GM23248 (cell line): ENCODE measurements at regions not wholly inside any gene's neighbourhood (a gene's known extent, or its start where the extent isn't known, plus 50 kb on each side); places are given as distances from the start of the nearest gene placed in this dataset.

ENCODE experiments used
- DNase-seq: peaks from one replicate; pipeline ENCODE4 v3.0.0-alpha.2; 2015
- H2AFZ ChIP-seq: fragments of 200-600 bp; sonication (generic); 2 replicates; pipeline ENCODE4 v1.6.1; 2016; ENCODE audit warnings: antibody characterized with exemption
- H3F3A ChIP-seq: fragments of 200-600 bp; sonication (generic); 2 replicates; pipeline ENCODE4 v1.6.1; 2016; ENCODE audit warnings: mild to moderate bottlenecking, antibody characterized with exemption, mixed run types; ENCODE audit not compliant: insufficient read depth
- H3K27ac ChIP-seq: fragments of 200-600 bp; sonication (generic); 2 replicates; pipeline ENCODE4 v1.5.1; 2016; ENCODE audit warnings: mild to moderate bottlenecking
- H3K27me3 ChIP-seq: fragments of 200-600 bp; sonication (generic); replicated peaks from 2 replicates; pipeline ENCODE4 v1.6.1; 2016; ENCODE audit warnings: mild to moderate bottlenecking; ENCODE audit not compliant: insufficient read depth
- H3K36me3 ChIP-seq: fragments of 200-600 bp; sonication (generic); 2 replicates; pipeline ENCODE4 v1.6.1; 2016; ENCODE audit warnings: low read depth, mild to moderate bottlenecking
- H3K4me1 ChIP-seq: fragments of 200-600 bp; sonication (generic); 2 replicates; pipeline ENCODE4 v1.6.1; 2016; ENCODE audit warnings: mild to moderate bottlenecking; ENCODE audit not compliant: insufficient read depth
- H3K4me2 ChIP-seq: fragments of 200-600 bp; sonication (generic); one replicate; pipeline ENCODE4 v1.6.1; 2016; ENCODE audit warnings: mild to moderate bottlenecking; ENCODE audit not compliant: unreplicated experiment
- H3K4me3 ChIP-seq: fragments of 200-600 bp; sonication (generic); 2 replicates; pipeline ENCODE4 v1.5.1; 2016; ENCODE audit warnings: mild to moderate bottlenecking
- H3K79me2 ChIP-seq: fragments of 200-600 bp; sonication (generic); 2 replicates; pipeline ENCODE4 v1.6.1; 2016; ENCODE audit warnings: mild to moderate bottlenecking; ENCODE audit not compliant: insufficient read depth
- H3K9ac ChIP-seq: fragments of 200-600 bp; sonication (generic); 2 replicates; pipeline ENCODE4 v1.6.1; 2016; ENCODE audit warnings: mild to moderate bottlenecking
- H3K9me2 ChIP-seq: fragments of 200-600 bp; sonication (generic); 2 replicates; pipeline ENCODE4 v1.6.1; 2016; ENCODE audit warnings: mixed run types, mild to moderate bottlenecking, moderate library complexity; ENCODE audit not compliant: insufficient read depth
- H3K9me3 ChIP-seq: fragments of 200-600 bp; sonication (generic); one replicate; pipeline ENCODE4 v1.6.1; 2017; ENCODE audit warnings: low read depth
- H4K20me1 ChIP-seq: fragments of 200-600 bp; sonication (generic); 2 replicates; pipeline ENCODE4 v1.6.0; 2016; ENCODE audit not compliant: insufficient read depth
- EZH2 ChIP-seq: fragments of 200-600 bp; sonication (generic); IDR thresholded peaks from 2 replicates; pipeline ENCODE4 v1.6.1; 2018; ENCODE audit warnings: antibody characterized with exemption, mild to moderate bottlenecking; ENCODE audit not compliant: insufficient read depth, poor library complexity, severe bottlenecking
- EZH2phosphoT487 ChIP-seq: fragments of 200-600 bp; sonication (generic); IDR thresholded peaks from 2 replicates; pipeline ENCODE4 v1.6.1; 2018; ENCODE audit warnings: antibody characterized with exemption, moderate library complexity, mild to moderate bottlenecking, low read depth; ENCODE audit not compliant: insufficient read depth
- WGBS, 2 experiments: methylation state at CpG; one replicate each; pipeline ENCODE4 v1.1.6; 2015 to 2017; ENCODE audit warnings: low lambda C conversion rate in 2 of 2, low coverage in 1 of 2; ENCODE audit errors: missing lambda C conversion rate in 2 of 2; 5-methylcytosine and 5-hydroxymethylcytosine counted together
- in situ Hi-C: fragments of 300-500 bp; cut with MboI; formaldehyde crosslinking; loops from 2 replicates; pipeline ENCODE4 v1.15.0; 2020

DNA sequence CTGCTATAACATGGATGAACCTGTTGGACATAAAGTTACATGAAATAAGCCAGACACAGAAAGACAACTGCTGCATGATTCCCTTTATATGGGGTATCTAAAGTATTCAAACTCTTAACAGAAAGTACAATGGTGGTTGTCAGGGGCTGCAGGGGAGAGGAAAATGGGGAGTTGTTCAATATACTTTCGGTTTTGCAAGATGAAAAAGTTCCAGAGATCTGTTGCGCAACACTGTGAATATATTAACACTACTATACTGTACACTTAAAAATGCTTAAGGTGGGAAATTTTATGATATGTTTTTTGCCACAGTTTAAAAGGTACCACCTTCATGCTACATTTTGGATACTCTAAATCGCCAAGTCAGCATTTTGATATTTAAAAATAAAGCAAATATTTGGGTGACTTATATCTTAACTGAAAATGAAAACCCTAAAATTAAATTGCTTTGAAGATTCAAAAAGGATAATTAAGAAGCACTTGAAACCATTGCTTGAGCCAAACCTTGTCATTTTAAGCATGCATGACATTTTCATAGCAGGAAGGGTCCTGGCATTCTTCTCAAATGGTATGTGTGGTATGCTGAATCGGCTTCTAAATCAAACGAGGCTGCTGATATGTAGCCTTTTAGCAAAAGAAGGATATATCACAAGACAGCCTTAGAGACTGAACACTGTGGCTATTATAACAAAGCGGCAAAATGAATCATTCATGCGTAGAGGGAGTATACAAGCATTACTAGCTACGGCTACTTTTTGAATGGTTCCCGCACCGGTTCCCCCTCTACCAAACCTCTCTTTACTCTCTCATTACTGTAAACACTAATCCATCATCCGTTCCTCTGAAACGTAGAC, 607.1 kb upstream of the DIPK2B start:
- 12 to 13% methylated on average over 8 to 12 of the region's 12 CpGs for WGBS, 2 experiments
- Histone ChIP-seq H4K20me1 (no peaks in the 10 kb centered on the region), H2AFZ (peak overlapping the region; percentile 58; the same call in 1 of the 2 replicates), H3F3A (peaks cover 62% of the 10 kb centered on the region), H3K9me3 (no peaks in the 10 kb centered on the region), H3K27ac (peak overlapping the region; percentile 100), H3K9ac (peak overlapping the region; percentile 96), H3K4me1 (peaks cover 53% of the 10 kb centered on the region), H3K4me3 (peak overlapping the region; percentile 71), H3K27me3 (no peaks in the 10 kb centered on the region), H3K4me2 (peak overlapping the region; percentile 95), H3K79me2 (peaks cover 59% of the 10 kb centered on the region), H3K9me2 (no peaks in the 10 kb centered on the region), H3K36me3 (no peaks in the 10 kb centered on the region)
- DNase-seq = peak; percentile 72
- in situ Hi-C loops = no loop called here
- TF ChIP-seq EZH2 = no peak

- Histone ChIP-seq H3K27me3 (no peaks in the 10 kb centered on the region), H3K9ac (peak overlapping the region; percentile 96), H3K27ac (peak overlapping the region; percentile 100), H3K9me3 (no peaks in the 10 kb centered on the region), H3K4me3 (peak overlapping the region; percentile 71), H3K4me2 (peak overlapping the region; percentile 95), H2AFZ (no peak overlapping the region), H3K79me2 (peaks cover 58% of the 10 kb centered on the region), H3F3A (peaks cover 74% of the 10 kb centered on the region), H3K9me2 (no peaks in the 10 kb centered on the region), H3K4me1 (peaks cover 64% of the 10 kb centered on the region), H3K36me3 (no peaks in the 10 kb centered on the region), H4K20me1 (no peaks in the 10 kb centered on the region)
- in situ Hi-C loops = no loop called here
- peak; percentile 82 for DNase-seq
- TF ChIP-seq EZH2phosphoT487 = no peak
- no peak for TF ChIP-seq EZH2
- 2 to 3% methylated on average over 8 to 10 of the region's 10 CpGs for WGBS, 2 experiments
Observed at GRCh38 chrX:45806410-45807121, 605.9 kb upstream of the DIPK2B start.

GRCh38 chrX:45804276-45804675, 603.6 kb upstream of the DIPK2B start:
- H3K27me3 ChIP-seq = no peaks in the 10 kb centered on the region
- H2AFZ ChIP-seq = no peak overlapping the region
- H3K9me2 ChIP-seq = no peaks in the 10 kb centered on the region
- no peak for DNase-seq
- peak overlapping the region; percentile 99 for H3K27ac ChIP-seq
- H3K4me2 ChIP-seq = no peak overlapping the region
- peaks cover 74% of the 10 kb centered on the region for H3K4me1 ChIP-seq
- no peaks in the 10 kb centered on the region for H3K9me3 ChIP-seq
- in situ Hi-C loops = no loop called here
- H3K36me3 ChIP-seq = no peaks in the 10 kb centered on the region
- peaks cover 55% of the 10 kb centered on the region for H3K79me2 ChIP-seq
- H4K20me1 ChIP-seq = no peaks in the 10 kb centered on the region
- H3K9ac ChIP-seq = no peak overlapping the region
- H3K4me3 ChIP-seq = no peak overlapping the region
- WGBS, 2 experiments = 97 to 98% methylated on average over 3 of the region's 3 CpGs
- no peak for TF ChIP-seq EZH2phosphoT487
- TF ChIP-seq EZH2 = no peak
- H3F3A ChIP-seq = peaks cover 77% of the 10 kb centered on the region

- Histone ChIP-seq H3K4me1 (peaks cover 68% of the 10 kb centered on the region), H3K27me3 (no peaks in the 10 kb centered on the region), H3K9me2 (no peaks in the 10 kb centered on the region), H3K9ac (peak overlapping the region; percentile 86), H4K20me1 (no peaks in the 10 kb centered on the region), H3F3A (peaks cover 70% of the 10 kb centered on the region), H3K9me3 (no peaks in the 10 kb centered on the region), H3K79me2 (peaks cover 62% of the 10 kb centered on the region), H3K4me2 (peak overlapping the region; percentile 91), H3K36me3 (no peaks in the 10 kb centered on the region), H3K27ac (peak overlapping the region; percentile 99), H3K4me3 (peak overlapping the region; percentile 70), H2AFZ (no peak overlapping the region)
- in situ Hi-C loops = no loop called here
- WGBS, 2 experiments = 0 to 1% methylated on average over 4 of the region's 4 CpGs
- TF ChIP-seq EZH2 (no peak), EZH2phosphoT487 (no peak)
- peak; percentile 90 for DNase-seq
Observed at GRCh38 chrX:45803383-45803921, 602.8 kb upstream of the DIPK2B start.
